ENCODE measurements at regions not wholly inside any gene's neighbourhood (a gene's known extent, or its start where the extent isn't known, plus 50 kb on each side); places are given as distances from the start of the nearest gene placed in this dataset.

- no peak overlapping the region for H3K4me2 ChIP-seq
- DNase-seq (ENCODE audit: low read depth in 1 of 2, low spot score in 1 of 2) (no peak), FAIRE-seq (no peak), ATAC-seq (no peak)
- POLR2A ChIA-PET, result no interaction called here
- TF ChIP-seq HOXB13 (CRISPR knock-in tag; IDR thresholded peaks at IDR 0.05; ENCODE audit: low read depth) (no peak), RARB (CRISPR knock-in tag; IDR thresholded peaks at IDR 0.05) (no peak), SMC3 (IDR thresholded peaks at IDR 0.05) (no peak), ZC3H11A (IDR thresholded peaks at IDR 0.05) (no peak), POLR2AphosphoS2 (conservative IDR thresholded peaks at IDR 0.05; ENCODE audit: low read length) (no peak), REST (IDR thresholded peaks at IDR 0.05) (no peak), NFE2L2 (conservative IDR thresholded peaks at IDR 0.05; ENCODE audit: low read length) (no peak), JUN (IDR thresholded peaks at IDR 0.05) (no peak), JUNB (IDR thresholded peaks at IDR 0.05) (no peak), TFCP2L1 (CRISPR knock-in tag; IDR thresholded peaks at IDR 0.05) (no peak), ATOH8 (CRISPR knock-in tag; IDR thresholded peaks at IDR 0.05; ENCODE audit: low read depth) (no peak), KDM1A (IDR thresholded peaks at IDR 0.05; ENCODE audit: low read depth) (no peak), EP300 (IDR thresholded peaks at IDR 0.05) (no peak), GATA3 (IDR thresholded peaks at IDR 0.05; ENCODE audit: borderline replicate concordance) (no peak), ESRRA (IDR thresholded peaks at IDR 0.05; ENCODE audit: borderline replicate concordance, low read length) (no peak), PBX3 (IDR thresholded peaks at IDR 0.05) (no peak), MAFK (IDR thresholded peaks at IDR 0.05; ENCODE audit: partially characterized antibody) (no peak)
- no peaks in the 10 kb centered on the region for H3K4me1 ChIP-seq
- CTCF ChIA-PET, result no interaction called here
- no peak overlapping the region for H3K4me3 ChIP-seq
- H3K27ac ChIP-seq, result no peak overlapping the region
- no peaks in the 10 kb centered on the region for H3K9me3 ChIP-seq
- WGBS (ENCODE audit: missing lambda C conversion rate), result 58% methylated on average over 15 of the region's 23 CpGs
These were observed 63.9 kb upstream of the FAM20C start for GRCh38 chr7:128171-129080.

GRCh38 chr7:129366-130221 is 62.8 kb upstream of the FAM20C start:
- no peak for DNase-seq (ENCODE audit: low read depth in 1 of 2, low spot score in 1 of 2)
- TF ChIP-seq FOXS1 (CRISPR knock-in tag; IDR thresholded peaks at IDR 0.05) (no peak), TP53 (CRISPR knock-in tag; IDR thresholded peaks at IDR 0.05) (no peak), ZSCAN20 (CRISPR knock-in tag; IDR thresholded peaks at IDR 0.05) (no peak), FOSB (CRISPR knock-in tag; IDR thresholded peaks at IDR 0.05) (no peak), CEBPB (IDR thresholded peaks at IDR 0.05) (no peak), MYC (IDR thresholded peaks at IDR 0.05; ENCODE audit: borderline replicate concordance, low read length) (no peak), PHF8 (IDR thresholded peaks at IDR 0.05; ENCODE audit: borderline replicate concordance, low read depth) (no peak), MAX (IDR thresholded peaks at IDR 0.05) (no peak), CBX8 (IDR thresholded peaks at IDR 0.05) (no peak), EP300 (IDR thresholded peaks at IDR 0.05) (no peak)
- Histone ChIP-seq H3K4me1 (no peaks in the 10 kb centered on the region), H3K27ac (no peak overlapping the region), H3K4me3 (no peak overlapping the region), H3K4me2 (no peak overlapping the region), H3K9me3 (no peaks in the 10 kb centered on the region)
- no peak for ATAC-seq
- ChIA-PET CTCF (no interaction called here), POLR2A (no interaction called here)
- 66% methylated on average over 22 of the region's 22 CpGs for WGBS (ENCODE audit: missing lambda C conversion rate)
- no peak for FAIRE-seq
